ENCODE measurements at regions not wholly inside any gene's neighbourhood (a gene's known extent, or its start where the extent isn't known, plus 50 kb on each side); places are given as distances from the start of the nearest gene placed in this dataset.

DNA sequence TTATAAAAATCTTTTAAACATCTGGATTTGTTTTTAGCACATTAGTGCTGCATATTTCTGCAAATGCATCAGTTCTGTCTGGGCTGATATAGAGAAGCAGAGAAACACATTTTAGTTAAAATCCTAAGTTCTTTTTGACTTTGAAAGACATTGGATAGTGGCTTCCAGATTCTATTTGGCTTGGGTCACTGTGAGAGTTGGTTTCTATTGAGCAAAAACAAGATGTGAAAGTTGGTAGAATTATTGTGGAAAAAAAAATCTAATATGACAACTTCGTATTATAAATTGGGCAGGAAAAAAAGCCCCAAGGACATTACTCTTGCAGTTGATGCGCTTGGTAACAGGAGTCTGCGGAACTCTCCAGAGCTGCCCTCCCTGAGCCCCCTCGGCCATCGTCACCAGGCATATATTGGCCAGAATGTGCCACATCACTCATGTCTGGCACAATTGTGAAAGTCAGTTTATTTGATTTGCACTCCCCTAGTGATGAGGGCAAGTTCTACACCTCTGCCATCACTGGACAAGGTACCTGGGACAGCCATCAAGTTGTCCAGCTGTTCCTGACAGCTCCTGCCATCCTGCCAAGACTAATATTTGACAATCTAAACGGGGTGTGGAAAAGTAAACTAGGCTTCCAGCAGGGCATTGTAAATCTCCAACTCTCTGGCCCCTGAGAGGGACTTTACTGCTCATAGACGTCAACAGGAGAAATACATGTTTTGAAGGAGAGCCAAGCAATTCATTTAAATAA lies 334.5 kb downstream of the TENT4A start:
- no peak for TF ChIP-seq POLR2A (IDR thresholded peaks at IDR 0.05)
- TF ChIP-seq, protein P1, sequence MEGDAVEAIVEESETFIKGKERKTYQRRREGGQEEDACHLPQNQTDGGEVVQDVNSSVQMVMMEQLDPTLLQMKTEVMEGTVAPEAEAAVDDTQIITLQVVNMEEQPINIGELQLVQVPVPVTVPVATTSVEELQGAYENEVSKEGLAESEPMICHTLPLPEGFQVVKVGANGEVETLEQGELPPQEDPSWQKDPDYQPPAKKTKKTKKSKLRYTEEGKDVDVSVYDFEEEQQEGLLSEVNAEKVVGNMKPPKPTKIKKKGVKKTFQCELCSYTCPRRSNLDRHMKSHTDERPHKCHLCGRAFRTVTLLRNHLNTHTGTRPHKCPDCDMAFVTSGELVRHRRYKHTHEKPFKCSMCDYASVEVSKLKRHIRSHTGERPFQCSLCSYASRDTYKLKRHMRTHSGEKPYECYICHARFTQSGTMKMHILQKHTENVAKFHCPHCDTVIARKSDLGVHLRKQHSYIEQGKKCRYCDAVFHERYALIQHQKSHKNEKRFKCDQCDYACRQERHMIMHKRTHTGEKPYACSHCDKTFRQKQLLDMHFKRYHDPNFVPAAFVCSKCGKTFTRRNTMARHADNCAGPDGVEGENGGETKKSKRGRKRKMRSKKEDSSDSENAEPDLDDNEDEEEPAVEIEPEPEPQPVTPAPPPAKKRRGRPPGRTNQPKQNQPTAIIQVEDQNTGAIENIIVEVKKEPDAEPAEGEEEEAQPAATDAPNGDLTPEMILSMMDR (IDR thresholded peaks at IDR 0.05) = no peak
